T-helper 2 cell treated with Interferon-gamma antibody and Interleukin-4, amounts not matched to agents 100 ng/mL and 5 ng/mL, for 36 hours (primary cell): ENCODE measurements at regions not wholly inside any gene's neighbourhood (a gene's known extent, or its start where the extent isn't known, plus 50 kb on each side); places are given as distances from the start of the nearest gene placed in this dataset.

Source experiments
- intact Hi-C: fragments of 100-400 bp; cut with micrococcal nuclease; formaldehyde crosslinking; loops from one replicate; pipeline ENCODE4 v1.15.1; 2023

DNA sequence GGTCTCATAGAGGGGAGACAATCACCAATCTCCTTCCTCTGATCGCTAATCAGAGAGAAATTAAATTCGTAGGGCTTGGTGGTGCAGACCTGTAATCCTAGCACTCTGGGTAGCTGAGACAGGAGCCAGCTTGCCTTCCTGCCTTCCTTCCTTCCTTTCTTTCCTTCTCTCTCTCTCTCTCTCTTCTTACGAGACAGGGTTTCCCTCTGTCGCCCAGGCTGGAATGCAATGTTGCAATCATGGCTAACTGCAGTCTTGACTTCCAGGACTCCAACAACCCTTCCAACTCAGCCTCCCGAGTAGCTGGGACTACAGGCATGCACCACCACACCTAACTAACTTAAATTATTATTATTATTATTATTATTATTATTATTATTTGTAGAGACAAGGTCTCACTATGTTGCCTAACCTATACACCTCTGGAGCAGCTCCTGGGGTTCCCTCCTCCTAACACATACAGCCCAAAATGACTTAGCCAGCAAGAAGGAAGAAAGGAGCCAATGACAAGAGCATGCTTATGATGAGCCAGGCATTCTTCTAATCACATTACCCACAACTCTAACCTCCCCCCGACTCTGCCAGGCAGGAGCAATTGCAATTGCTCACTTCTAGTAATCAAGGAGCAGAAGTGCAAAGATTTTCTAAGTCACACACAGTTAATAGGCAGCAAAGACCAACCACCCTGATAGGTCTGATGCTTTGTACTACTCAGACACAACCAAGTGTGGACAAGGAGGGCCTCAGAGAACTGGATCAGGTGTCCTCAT is 105.4 kb upstream of the F3 start:
- intact Hi-C loops, result no loop called here

DNA sequence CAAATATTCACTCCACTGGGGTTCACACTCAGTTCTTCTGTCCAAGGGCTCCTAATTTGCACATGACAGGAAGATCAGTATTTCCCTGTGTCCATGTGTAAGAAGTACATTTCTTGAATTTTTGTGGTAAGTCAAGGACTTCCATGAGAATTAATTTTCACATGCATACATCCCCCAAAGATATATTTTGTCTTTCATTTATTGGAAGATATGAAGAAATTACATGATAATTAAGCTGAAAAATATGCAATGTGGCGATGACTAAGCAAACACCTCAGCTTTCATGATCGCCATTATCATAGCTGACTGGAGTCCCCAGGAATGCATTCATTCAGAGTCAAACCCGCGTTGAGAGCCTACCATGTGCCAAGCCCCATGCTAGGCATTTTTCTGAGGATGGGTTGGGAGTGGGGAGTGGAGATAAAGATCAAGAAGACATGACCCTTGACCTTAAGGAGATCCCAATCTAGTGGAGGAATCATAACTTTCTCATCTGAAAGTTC is 104.6 kb upstream of the F3 start:
- intact Hi-C loops, result no loop called here

DNA sequence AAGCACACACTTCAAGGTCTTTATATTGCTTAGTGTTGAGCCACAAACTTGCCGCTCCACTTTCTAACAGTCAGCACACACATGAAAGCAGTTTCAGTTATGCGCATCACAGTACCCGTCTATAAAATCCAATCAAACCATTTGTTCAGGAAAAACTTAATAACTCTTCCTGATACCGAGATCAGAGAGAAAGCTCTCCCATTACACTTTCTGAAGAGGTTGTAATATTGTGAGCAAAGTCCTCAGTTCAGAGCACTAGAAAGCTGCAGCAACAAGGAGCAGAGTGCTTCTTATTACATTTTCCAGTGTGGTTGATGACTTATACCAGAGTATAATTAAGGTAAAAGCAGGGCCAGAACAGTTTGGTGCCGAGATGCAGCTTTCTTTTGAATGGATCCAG is 102.8 kb upstream of the F3 start:
- intact Hi-C loops, result no loop called here

DNA sequence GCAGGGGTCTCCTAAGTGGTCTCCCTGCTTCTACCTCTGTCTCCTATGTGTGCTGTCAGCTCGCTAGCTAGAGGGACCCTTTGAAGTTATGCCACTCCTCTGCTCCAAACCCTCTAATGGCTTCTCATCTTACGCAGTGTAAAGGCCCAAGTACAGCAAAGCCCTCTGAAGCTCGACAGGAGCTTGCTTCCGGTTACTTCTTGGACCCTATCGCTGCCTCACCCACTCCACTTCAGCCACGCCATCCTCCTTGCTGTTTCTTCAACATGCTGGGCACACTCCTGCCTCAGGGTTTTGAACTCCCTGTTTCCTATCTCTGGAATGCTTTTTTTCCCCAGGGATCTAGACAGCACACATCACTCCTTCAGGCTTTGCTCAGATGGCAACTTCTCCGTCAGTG is 102.3 kb upstream of the F3 start:
- intact Hi-C loops, result no loop called here

DNA sequence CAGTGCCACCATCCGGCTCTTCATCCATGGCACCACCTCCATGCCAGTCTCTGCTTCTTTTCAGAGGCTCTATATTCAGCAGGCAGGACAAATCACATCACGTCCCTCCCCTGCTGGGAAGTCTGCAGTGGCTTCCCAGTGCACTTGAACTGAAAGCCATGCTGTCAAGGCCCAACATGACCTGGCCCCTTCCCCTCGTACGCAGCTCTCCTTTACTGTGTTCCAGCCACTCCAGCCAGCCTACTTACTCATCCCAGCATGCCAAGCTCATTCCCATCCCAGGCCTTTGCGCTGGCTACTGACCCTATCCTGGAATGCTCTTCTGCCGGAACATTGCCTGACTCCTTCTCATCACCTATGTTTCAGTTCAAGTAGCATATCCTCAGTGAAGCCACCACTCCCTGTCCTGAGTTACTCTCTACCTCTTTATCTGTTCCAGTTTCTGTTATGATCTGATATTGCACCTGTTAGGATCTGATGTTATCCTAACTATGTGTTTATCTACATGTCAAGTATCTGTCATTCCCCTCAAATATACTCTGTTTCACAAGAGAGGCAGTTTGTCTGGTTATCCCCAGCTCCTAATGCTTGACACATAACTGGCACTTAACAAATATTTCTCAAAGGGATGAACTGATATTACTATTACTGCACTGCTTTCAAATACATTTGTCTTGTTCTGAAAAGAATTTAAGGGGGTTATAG is 101.2 kb upstream of the F3 start:
- intact Hi-C loops, result no loop called here

DNA sequence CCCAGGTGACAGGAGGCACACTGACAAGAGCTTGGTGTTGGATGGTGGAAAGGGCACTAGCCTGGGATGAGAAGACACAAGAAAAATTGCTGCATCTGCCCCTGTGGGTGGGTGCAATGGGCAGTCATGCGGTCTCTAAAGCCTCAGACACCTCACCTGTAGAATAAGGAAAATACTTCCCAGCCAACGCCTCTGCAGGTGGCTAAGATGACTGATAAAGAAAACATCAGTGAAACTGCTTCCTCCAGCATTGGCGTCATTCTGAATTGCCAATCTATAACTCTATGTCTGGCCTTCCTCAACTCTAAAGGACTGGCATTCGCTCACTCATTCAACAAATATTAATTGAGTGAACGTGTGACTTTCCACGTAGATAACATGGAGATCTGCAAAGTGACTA is 100.4 kb upstream of the F3 start:
- intact Hi-C loops, result no loop called here

DNA sequence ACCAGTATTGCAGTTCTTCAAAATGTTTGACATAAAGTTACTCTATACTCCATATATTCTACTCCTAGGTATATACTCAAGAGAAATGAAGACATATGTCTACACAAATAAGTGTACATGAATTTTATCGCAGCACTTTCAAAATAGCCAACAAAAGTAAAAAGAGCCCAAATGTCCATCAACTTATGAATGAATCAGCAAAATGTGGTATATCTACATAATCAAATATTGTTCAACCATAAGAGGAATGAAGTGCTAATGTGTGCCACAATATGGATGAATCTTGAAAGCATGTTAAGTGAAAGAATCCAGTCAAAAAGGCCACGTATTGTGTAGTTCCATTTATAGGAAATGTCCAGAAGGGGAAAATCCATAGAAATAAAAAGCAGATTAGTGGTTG is 98.6 kb upstream of the F3 start:
- intact Hi-C loops, result no loop called here

DNA sequence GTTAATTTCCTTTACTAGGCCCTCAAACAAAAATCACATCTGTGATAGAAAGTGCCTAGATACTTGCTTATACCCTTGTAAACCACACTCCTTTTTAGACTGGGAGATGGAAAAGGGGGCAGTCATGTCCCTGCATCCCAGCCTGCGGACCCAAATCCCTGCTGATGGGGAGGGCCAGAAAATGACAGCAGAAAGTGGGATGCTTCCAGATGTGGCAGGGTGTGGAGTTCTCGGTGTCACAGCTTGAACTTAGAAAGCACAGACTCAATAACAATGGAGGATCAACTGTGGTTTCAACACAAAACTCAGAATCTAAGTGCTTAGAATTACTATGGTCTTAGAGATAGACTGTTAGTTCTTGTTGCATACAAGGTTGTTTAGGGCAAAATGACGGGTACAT is 95.6 kb upstream of the F3 start:
- intact Hi-C loops, result no loop called here

DNA sequence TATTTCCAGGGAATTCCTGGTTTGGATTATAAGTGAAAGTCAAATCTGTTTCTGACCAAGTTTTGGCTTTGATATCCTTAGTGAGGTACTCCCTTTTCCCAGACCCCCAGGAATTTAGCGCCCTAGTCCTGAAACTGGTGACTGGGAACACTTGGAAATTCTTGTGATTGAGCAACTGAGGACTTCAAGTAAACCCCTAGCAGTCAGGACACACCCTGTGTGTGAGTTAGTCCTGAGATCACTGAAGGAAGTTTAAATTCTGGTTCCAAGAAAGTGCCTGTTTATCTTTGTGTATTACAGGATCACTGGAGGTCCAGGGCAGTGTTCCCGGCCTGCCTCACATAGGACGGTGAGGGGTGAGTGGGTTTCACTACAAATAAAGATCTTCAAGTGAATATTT is 95.1 kb upstream of the F3 start:
- intact Hi-C loops, result no loop called here

DNA sequence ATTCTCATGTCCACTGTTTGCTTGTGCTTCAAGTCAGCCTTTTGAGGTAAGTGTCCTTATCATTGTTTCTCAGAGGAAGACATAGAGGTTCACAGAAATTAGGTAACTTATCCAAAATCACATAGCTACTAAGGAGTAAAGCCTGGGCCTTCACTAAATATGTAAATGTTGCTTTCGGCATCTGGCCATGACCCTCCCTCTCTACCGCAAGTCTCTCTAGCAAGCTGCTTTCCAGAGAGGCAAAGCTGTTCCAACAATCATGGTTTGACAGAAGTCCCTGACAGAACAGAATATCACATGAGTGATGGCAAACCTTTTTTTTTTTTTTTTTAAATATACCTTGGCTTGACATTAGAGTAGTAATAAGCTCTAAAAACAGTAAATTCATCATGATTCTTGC is 94.5 kb upstream of the F3 start:
- intact Hi-C loops, result no loop called here

DNA sequence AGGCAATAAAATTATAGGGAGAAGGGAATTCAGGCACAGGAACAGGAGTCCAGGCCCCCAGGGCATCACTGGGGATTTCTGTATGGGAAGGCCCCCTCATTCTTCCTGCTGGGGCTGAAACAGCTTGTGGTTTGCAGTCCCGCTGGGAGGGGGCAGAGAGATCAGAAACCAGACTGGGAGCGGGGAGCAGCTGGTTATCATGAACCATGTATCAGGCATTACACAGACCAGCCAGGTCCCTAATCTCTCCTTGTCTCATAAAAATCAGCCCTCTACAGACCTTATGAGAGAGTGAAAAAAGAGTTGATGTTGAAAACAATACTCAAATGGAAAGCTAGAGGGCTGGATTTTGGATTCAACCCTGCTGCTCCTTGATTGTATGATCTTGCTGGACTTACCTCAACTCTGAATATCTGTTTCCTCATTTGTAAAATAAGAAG is 93.4 kb upstream of the F3 start:
- intact Hi-C loops, result no loop called here

DNA sequence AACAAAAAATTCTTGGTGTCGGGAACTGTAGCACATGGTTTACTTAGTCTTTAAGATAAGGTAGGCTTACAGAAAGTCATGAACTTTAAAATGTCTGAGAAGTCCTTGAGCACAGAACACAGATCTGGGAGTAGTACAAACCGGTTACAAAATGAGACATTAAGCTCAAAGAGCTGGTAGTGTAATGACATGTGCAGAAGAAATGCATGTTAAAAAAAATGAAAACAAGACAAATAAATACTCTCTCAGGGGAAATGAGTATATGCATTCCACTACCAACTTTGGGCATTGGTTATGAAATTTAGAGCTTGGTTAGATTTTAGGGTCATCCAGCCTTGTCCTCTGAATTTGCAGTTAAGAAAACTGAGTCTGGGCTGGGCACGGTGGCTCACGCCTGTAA is 91.5 kb upstream of the F3 start:
- intact Hi-C loops, result no loop called here

DNA sequence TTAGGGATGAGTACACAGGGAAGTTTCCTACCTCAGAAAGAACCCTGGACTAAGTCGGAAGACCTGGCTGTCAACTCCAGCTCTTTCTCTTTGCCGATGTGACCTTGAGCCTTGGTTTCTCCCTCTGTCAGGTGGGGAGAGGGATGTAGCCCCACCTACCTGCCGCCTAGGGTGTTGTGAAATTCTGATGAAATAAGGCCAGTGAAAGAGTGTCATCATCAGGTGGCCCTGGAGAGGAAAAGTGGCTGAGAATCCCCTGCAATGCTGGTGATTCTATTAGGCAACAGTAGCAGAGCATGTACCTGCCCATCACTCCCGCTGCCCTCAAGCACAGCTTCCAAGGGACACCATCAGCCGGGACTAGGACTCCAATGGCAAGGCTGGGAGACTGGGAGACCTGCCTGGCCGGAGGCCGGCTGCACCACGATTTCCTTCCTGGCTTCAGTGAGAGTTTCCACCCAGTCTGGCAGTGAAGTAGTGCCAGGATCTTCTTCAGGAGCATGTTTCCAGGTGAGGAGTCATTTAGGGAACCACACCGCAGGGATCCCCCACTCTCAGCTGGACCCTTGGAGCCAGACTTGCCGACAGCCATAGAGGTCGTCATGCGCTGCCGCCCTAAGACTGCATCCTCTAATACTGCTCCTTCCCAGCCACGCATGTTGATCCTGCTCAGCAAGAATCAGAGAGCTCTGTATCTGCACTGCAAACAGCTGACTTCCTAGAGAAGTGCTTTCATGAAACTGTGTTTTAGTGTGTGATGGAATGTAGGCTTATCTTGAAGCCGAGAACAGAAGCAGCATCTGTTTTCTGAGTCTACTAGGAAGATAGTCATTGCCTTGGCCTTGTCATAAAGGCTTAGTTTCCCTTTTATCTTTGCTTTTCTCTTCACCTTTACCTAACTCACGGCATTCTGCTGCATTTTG is 88.0 kb upstream of the F3 start:
- intact Hi-C loops, result no loop called here

DNA sequence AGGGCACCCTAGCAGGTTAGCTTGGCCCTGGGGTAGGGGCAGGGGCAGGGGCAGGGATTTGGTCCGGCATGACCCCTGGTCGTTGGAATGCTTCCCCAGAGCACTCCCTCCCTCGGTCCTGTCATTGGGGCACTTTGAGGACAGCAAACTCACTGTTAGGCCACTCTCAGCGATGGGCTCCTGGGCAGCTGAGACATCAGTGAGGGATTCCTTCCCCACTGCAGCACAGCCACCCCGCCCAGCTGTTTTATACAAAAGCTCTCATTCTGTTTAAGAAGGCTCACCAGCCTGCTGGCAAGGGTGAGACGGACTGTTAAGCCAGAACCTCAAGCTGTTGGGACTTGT is 86.9 kb upstream of the F3 start:
- intact Hi-C loops, result no loop called here

DNA sequence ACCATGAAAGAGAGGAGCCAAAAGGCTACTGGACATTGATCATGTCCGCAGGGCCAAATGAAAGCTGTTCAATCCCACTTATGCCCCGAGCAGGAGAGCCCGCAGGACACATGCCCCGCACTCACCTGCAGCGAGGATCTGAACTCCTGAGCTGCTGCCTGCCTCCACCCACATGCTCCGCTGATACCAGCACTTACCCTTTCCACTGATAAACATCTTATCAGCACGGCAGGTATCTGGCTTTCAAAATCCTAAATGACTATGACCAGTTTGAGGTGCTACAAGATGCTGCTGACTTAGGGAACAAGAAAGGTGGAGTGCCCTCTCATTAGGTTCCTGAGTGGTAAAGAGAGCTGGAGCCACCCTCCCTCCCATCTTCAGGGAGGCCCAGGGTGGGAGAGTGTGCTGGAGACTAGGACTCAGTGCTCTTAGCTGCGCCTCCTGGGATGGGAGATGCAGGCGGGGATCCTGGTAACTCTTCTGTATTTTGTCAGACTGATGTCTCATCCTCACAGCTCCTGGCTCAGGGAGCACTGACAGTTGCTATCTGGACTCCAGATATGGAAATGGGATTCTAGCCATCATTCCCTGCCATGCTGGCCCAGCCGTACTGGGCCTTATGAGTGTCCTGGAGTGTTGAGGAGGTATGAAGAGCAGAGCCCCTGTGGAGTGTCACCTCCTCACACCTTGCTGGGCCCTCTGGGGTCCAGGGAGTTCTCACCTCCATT is 86.4 kb upstream of the F3 start:
- intact Hi-C loops, result no loop called here

DNA sequence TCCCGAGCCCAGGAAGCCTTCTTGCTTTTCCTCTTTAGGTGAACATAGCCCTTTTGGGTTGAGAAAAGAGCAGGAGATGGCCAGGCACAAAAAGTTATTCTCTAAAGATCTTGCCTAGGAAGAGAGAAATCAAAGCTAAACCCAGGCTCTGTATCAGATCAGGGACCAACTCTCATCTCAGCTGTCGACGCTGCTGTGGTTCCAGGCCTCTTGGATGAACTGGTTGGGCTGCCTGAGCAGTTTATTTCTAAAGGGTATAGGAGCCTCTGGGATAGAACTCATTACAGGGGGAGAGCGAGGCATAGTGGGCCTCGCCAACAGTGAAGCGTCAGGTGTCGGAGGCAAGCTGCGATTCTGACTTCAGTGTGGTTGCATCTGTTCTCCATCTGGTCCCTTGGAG is 82.6 kb upstream of the F3 start:
- intact Hi-C loops, result no loop called here

DNA sequence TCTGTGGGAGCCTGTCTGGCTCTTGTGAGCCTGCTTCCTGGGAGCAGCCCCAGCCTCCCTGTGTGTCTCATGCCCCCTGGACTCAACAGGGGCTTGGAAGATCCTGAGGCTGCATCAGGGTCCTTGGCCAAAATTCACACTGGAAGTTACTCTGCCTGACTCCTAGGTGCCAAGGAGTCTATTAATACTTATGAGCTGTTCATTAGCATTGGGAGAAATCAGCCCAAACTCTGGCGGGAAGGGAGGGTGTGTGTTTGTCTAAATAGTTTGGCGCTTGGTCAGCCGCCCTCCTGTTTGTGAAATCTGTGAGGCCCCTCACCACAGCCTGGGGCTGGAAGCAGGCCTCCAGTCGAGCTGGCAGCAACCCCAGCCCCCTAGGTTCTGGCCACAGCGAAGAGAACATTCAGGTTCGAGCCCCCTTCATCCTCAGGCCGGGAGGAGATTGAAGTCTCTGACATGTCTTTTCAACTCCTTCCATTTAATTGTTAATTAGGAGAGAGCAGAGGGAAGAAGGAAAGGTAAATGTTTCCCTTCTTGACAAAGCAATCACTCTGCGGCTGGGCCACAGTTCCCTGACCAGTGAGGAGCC is 82.1 kb upstream of the F3 start:
- intact Hi-C loops, result no loop called here

DNA sequence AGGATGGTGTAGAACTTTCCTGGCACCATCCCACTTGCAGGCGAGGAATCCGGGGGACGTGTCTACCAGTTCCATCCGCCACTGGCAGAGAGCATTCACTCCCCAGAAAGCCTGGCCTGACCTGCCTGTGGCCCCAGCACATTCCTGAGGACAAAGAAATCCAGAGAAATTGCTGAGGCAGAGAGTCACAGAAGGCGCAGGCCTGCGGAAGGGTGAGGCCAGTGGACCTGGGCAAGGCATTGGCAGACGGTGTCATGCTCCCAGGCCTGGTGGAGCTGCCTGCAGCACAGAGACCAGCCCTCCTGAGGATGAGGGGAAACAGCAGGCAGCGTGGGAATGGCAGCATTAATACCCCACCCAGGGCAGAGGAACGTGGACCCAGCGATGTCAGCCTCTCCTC is 81.2 kb upstream of the F3 start:
- intact Hi-C loops, result no loop called here

DNA sequence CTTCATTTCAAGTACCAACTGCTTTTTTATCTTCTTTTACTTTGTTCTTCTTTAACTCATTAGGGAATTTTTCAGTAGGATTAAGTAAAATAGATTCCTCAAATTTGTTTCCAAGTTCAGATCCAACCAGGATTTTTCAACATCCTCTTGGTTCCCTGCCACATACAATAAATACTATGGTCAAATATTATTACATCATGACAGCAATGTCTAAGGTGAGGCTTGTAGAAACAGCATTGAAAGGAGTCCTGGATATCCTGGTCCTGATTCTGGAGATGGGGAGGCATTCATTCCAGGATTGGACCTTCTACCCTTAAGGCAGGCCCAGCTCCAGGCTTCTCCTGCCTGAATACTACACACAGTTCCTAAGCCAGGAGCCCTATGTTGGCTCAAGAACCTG is 80.2 kb upstream of the F3 start:
- intact Hi-C loops, result no loop called here

DNA sequence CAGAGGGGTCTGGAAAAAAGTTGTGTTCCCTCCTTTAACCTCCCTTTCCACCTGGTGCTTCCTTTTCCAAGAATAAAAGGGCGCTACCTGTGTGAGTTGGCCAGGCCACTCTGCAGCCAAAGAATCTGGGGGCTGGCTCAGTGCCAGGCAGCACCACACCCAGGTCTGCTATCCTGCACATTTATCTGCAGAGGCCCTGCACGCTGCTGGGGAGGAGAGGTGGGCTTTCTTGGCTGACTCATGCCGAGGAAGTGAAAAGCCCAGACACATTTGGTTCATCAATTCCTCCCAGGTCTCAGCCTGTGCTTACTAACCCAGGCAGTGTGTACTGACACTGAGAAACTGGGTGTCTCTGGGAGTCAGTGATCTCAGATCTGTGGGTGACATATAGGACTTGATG is 79.8 kb upstream of the F3 start:
- intact Hi-C loops, result no loop called here
